DND-41 (cell line): ENCODE measurements at regions not wholly inside any gene's neighbourhood (a gene's known extent, or its start where the extent isn't known, plus 50 kb on each side); places are given as distances from the start of the nearest gene placed in this dataset.

Experiments
- ATAC-seq: fragments of 200-7000 bp; cut with Tn5 transposase; 3 replicates; pipeline ENCODE4 v1.9.1; 2021; ENCODE audit warnings: low read depth; ENCODE audit not compliant: insufficient read depth
- DNase-seq: peaks from one replicate; pipeline ENCODE4 v3.0.0-alpha.2; 2020
- H2AFZ ChIP-seq: 2 replicates; pipeline ENCODE4 v1.6.0; 2012; ENCODE audit warnings: low read depth, low read length
- H3K27ac ChIP-seq: 2 replicates; pipeline ENCODE4 v1.5.1; 2012; ENCODE audit warnings: low read length, inconsistent platforms
- H3K27me3 ChIP-seq: fragments of 200-600 bp; sonication (generic); 2 replicates; pipeline ENCODE4 v1.6.0; 2012; ENCODE audit warnings: low read length, mild to moderate bottlenecking, inconsistent platforms; ENCODE audit not compliant: insufficient read depth, poor library complexity
- H3K36me3 ChIP-seq: 2 replicates; pipeline ENCODE4 v1.5.1; 2012; ENCODE audit warnings: low read length, inconsistent platforms; ENCODE audit not compliant: insufficient read depth
- H3K4me1 ChIP-seq: 2 replicates; pipeline ENCODE4 v1.5.1; 2012; ENCODE audit warnings: mild to moderate bottlenecking, low read length; ENCODE audit not compliant: insufficient read depth
- H3K4me2 ChIP-seq: 2 replicates; pipeline ENCODE4 v1.6.0; 2012; ENCODE audit warnings: mild to moderate bottlenecking, moderate library complexity, low read length, inconsistent platforms; ENCODE audit not compliant: insufficient read depth
- H3K4me3 ChIP-seq, 2 experiments: fragments of 200-600 bp in 1 of 2; shearing (Covaris generic) in 1 of 2; 2 replicates each; pipeline ENCODE4 v1.5.1; 2012 to 2016; ENCODE audit warnings: inconsistent platforms in 2 of 2, low read length in 2 of 2, mild to moderate bottlenecking in 2 of 2, low read depth in 1 of 2, moderate library complexity in 1 of 2
- H3K79me2 ChIP-seq: 2 replicates; pipeline ENCODE4 v1.6.0; 2012; ENCODE audit warnings: low read length, inconsistent platforms; ENCODE audit not compliant: insufficient read depth
- H3K9ac ChIP-seq: 2 replicates; pipeline ENCODE4 v1.6.0; 2012; ENCODE audit warnings: low read depth, mild to moderate bottlenecking, inconsistent platforms, low read length, moderate library complexity
- H3K9me3 ChIP-seq: 2 replicates; pipeline ENCODE4 v1.5.1; 2012; ENCODE audit warnings: low read length, moderate library complexity, mild to moderate bottlenecking, inconsistent platforms; ENCODE audit not compliant: insufficient read depth, severe bottlenecking
- H4K20me1 ChIP-seq: 2 replicates; pipeline ENCODE4 v1.6.0; 2012; ENCODE audit warnings: low read length; ENCODE audit not compliant: insufficient read depth
- EZH2 ChIP-seq: IDR thresholded peaks from 3 replicates; pipeline ENCODE4 v1.6.1; 2012; ENCODE audit warnings: borderline replicate concordance, low read depth, mild to moderate bottlenecking, moderate library complexity, low read length, inconsistent platforms; ENCODE audit not compliant: severe bottlenecking
- TF ChIP-seq, protein P1 (sequence below): IDR thresholded peaks from 2 replicates; pipeline ENCODE4 v1.5.1; 2012; ENCODE audit warnings: borderline replicate concordance, low read length, moderate library complexity, mild to moderate bottlenecking; ENCODE audit not compliant: poor library complexity, severe bottlenecking; ENCODE audit errors: extremely low read depth

DNA sequence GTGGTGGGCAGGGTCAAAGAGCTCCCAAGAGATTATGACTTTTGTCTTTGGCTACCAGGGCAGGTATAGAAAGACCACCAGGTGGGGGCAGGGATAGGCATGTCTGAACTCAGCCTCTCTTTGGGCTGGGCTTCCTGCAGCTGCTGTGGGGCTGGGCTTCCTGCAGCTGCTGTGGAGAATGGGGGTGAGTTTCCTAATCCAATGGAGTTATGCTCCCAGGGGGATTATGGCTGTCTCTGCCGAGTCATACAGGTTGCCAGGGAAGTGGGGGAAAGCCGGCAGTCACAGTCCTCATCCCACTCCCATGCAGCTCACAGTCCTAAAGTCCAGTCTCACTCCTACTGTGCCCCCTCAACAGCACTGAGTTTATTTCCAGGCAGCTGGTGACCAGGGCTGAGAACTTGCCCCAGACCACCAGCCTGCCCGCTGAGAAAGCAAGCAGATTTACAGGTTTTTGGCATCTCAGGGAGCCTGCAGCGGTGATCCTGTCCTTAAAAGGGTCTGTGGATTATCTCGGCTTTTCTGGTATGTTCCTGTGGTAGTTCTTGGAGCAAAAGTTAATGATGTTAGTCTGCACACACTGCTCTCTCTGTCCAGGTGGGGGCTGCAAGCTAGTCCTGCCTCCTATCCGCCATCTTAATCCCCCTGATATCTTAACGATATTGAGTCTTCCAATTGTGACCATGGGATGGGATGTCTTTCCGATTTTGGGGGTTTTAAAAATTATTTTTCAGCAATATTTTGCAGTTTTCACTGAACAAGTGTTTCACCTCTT is 133.4 kb downstream of the RTL9 start:
- H3K79me2 ChIP-seq, result no peaks in the 10 kb centered on the region
- H3K36me3 ChIP-seq, result no peaks in the 10 kb centered on the region
- no peak for ATAC-seq
- H2AFZ ChIP-seq, result no peak overlapping the region
- H3K4me1 ChIP-seq, result no peaks in the 10 kb centered on the region
- H3K4me2 ChIP-seq, result no peak overlapping the region
- TF ChIP-seq EZH2, result no peak
- TF ChIP-seq, protein P1, sequence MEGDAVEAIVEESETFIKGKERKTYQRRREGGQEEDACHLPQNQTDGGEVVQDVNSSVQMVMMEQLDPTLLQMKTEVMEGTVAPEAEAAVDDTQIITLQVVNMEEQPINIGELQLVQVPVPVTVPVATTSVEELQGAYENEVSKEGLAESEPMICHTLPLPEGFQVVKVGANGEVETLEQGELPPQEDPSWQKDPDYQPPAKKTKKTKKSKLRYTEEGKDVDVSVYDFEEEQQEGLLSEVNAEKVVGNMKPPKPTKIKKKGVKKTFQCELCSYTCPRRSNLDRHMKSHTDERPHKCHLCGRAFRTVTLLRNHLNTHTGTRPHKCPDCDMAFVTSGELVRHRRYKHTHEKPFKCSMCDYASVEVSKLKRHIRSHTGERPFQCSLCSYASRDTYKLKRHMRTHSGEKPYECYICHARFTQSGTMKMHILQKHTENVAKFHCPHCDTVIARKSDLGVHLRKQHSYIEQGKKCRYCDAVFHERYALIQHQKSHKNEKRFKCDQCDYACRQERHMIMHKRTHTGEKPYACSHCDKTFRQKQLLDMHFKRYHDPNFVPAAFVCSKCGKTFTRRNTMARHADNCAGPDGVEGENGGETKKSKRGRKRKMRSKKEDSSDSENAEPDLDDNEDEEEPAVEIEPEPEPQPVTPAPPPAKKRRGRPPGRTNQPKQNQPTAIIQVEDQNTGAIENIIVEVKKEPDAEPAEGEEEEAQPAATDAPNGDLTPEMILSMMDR, result no peak
- H3K27ac ChIP-seq, result no peak overlapping the region
- no peaks in the 10 kb centered on the region for H3K27me3 ChIP-seq
- H3K9me3 ChIP-seq, result no peaks in the 10 kb centered on the region
- no peak overlapping the region for H3K9ac ChIP-seq
- DNase-seq, result no peak
- no peaks in the 10 kb centered on the region for H4K20me1 ChIP-seq
- no peak overlapping the region for H3K4me3 ChIP-seq

DNA sequence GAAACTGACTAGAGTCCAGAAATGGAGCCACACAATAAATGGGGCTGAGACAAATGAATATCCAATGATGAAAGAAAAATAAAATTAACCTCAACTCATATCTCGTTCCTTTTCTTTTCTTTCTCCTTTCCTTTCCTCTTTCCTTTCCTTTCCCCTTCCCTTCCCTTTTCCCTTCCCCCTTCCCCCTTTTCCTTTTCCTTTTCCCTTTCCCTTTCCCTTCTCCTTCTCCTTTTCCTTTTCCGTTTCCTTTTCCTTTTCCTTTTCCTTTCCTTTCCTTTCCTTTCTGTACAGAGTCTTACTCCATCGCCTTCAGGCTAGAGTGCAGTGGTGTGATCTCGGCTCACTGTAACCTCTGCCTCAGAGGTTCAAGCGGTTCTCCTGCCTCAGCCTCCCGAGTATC is 146.3 kb downstream of the RTL9 start:
- ATAC-seq, result no peak
- Histone ChIP-seq H3K27me3 (no peaks in the 10 kb centered on the region), H3K9me3 (no peaks in the 10 kb centered on the region)

DNA sequence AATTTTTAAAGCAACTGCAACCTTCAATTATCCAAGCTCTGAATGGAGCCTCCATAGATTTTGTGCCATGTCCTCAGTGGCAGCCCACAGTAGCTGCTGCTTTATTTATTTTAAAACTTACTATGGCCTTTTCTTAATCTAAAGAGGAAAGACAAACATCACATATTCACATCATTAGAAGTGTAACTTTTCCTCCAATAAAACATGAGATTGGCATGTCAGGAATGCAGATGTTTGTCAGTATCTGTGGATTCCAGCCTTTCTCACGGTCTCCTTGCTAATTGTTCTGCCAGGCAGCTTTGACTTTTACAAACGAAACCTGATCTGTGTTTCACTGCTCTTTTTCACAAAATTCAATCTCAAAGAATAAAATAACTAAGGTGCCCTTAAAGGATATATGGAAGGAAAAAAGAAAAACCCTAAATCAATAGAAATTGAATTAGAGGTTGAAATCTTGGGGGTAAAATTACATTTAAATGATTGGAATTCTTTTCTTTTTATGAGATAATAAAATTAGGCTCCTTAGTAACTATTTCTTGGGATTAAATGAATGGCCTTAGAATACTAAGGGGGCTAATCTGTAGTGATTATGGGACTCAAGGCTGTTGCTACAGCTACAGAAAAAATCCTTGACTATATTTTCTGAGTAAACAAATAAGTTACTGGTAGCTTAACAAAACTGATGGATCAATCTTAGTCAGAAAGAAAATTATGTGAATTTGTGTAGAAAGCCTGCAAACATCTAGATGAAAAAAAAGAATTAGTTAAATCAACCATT is 151.3 kb downstream of the RTL9 start:
- TF ChIP-seq, protein P1, result no peak
- TF ChIP-seq EZH2, result no peak
- Histone ChIP-seq H4K20me1 (no peaks in the 10 kb centered on the region), H3K27me3 (no peaks in the 10 kb centered on the region), H3K79me2 (no peaks in the 10 kb centered on the region), H3K4me1 (no peaks in the 10 kb centered on the region), H3K36me3 (no peaks in the 10 kb centered on the region), H3K9ac (no peak overlapping the region), H3K4me3 (no peak overlapping the region), H3K9me3 (no peaks in the 10 kb centered on the region), H2AFZ (no peak overlapping the region), H3K4me2 (no peak overlapping the region), H3K27ac (no peak overlapping the region)
- no peak for ATAC-seq
- no peak for DNase-seq

More for the DNA sequence above, 146.3 kb downstream of the RTL9 start:
- no peak overlapping the region for H3K9ac ChIP-seq
- no peak overlapping the region for H3K4me3 ChIP-seq
- TF ChIP-seq, protein P1, result no peak
- TF ChIP-seq EZH2, result no peak
- H3K79me2 ChIP-seq, result no peaks in the 10 kb centered on the region
- H3K4me1 ChIP-seq, result no peaks in the 10 kb centered on the region
- H3K4me2 ChIP-seq, result no peak overlapping the region
- no peak for DNase-seq
- no peak overlapping the region for H3K27ac ChIP-seq
- H4K20me1 ChIP-seq, result no peaks in the 10 kb centered on the region
- no peaks in the 10 kb centered on the region for H3K36me3 ChIP-seq
- H2AFZ ChIP-seq, result no peak overlapping the region
